CD14-positive monocyte (primary cell): ENCODE measurements at regions not wholly inside any gene's neighbourhood (a gene's known extent, or its start where the extent isn't known, plus 50 kb on each side); places are given as distances from the start of the nearest gene placed in this dataset.
"Not testable (repeated sequence)": the region's sequence is repeated elsewhere in the genome, so short reads cannot be mapped to it uniquely, and the experiment has no call there.

ENCODE experiments used
- DNase-seq, 3 donors: peaks; one replicate each; pipeline ENCODE4 v3.0.0-alpha.2; 2011 to 2022
- H2AFZ ChIP-seq: 2 replicates; pipeline ENCODE4 v1.6.0; 2012; ENCODE audit warnings: mild to moderate bottlenecking, low read depth, low read length, inconsistent platforms; ENCODE audit not compliant: insufficient read depth, poor library complexity, severe bottlenecking
- H3K27ac ChIP-seq, 2 donors: 1 replicate in 1 of 2; 2 replicates in 1 of 2; pipeline ENCODE4 v1.5.1; 2012 to 2013; ENCODE audit warnings: low read length in 2 of 2, control low read depth in 1 of 2, inconsistent platforms in 1 of 2, low read depth in 1 of 2, mild to moderate bottlenecking in 1 of 2
- H3K27me3 ChIP-seq, 2 donors: one replicate each; pipeline versions ENCODE4 v1.6.0 to v1.6.1; 2011 to 2013; ENCODE audit warnings: low read length in 2 of 2; ENCODE audit not compliant: control insufficient read depth in 2 of 2, insufficient read depth in 2 of 2
- H3K36me3 ChIP-seq, 2 donors: replicated peaks in 1 of 2; 1 replicate in 1 of 2; 2 replicates in 1 of 2; pipeline versions ENCODE4 v1.5.1 to v1.6.1; 2012 to 2013; ENCODE audit warnings: low read length in 2 of 2, control low read depth in 1 of 2, inconsistent platforms in 1 of 2, mild to moderate bottlenecking in 1 of 2; ENCODE audit not compliant: insufficient read depth in 2 of 2, control insufficient read depth in 1 of 2
- H3K4me1 ChIP-seq, 2 donors: 1 replicate in 1 of 2; 2 replicates in 1 of 2; pipeline versions ENCODE4 v1.5.1 to v1.6.1; 2012 to 2013; ENCODE audit warnings: low read length in 2 of 2, control low read depth in 1 of 2, inconsistent platforms in 1 of 2, mild to moderate bottlenecking in 1 of 2, moderate library complexity in 1 of 2; ENCODE audit not compliant: insufficient read depth in 2 of 2, control insufficient read depth in 1 of 2
- H3K4me2 ChIP-seq: replicated peaks from 2 replicates; pipeline ENCODE3; 2012; ENCODE audit warnings: low read length, moderate library complexity, mild to moderate bottlenecking; ENCODE audit not compliant: poor library complexity, severe bottlenecking; ENCODE audit errors: extremely low read depth
- H3K4me3 ChIP-seq, 3 experiments: fragments of 200-600 bp in 1 of 3; sonication (generic) in 1 of 3; replicated peaks in 1 of 3; 1 replicate in 2 of 3; 2 replicates in 1 of 3; pipeline ENCODE4 v1.5.1; 2011 to 2013; ENCODE audit warnings: low read length in 3 of 3, mild to moderate bottlenecking in 3 of 3, control low read depth in 2 of 3, low read depth in 2 of 3, inconsistent platforms in 1 of 3, moderate library complexity in 1 of 3
- H3K79me2 ChIP-seq: 2 replicates; pipeline ENCODE4 v1.6.0; 2012; ENCODE audit warnings: mild to moderate bottlenecking, control low read depth, inconsistent platforms, low read length, moderate library complexity; ENCODE audit not compliant: insufficient read depth
- H3K9ac ChIP-seq: 2 replicates; pipeline ENCODE4 v1.6.0; 2017; ENCODE audit warnings: low read length, mild to moderate bottlenecking; ENCODE audit not compliant: insufficient read depth, poor library complexity, severe bottlenecking
- H3K9me3 ChIP-seq, 2 donors: replicated peaks in 1 of 2; 1 replicate in 1 of 2; 2 replicates in 1 of 2; pipeline versions ENCODE4 v1.5.1 to v1.6.1; 2012 to 2013; ENCODE audit warnings: low read length in 2 of 2, control low read depth in 1 of 2; ENCODE audit not compliant: control insufficient read depth in 1 of 2, insufficient read depth in 1 of 2
- H4K20me1 ChIP-seq: 2 replicates; pipeline ENCODE4 v1.6.0; 2012; ENCODE audit warnings: mild to moderate bottlenecking, low read length, control low read depth, moderate library complexity; ENCODE audit not compliant: insufficient read depth
- H3K27ac Mint-ChIP-seq, 7 donors: one replicate each; pipeline ENCODE4 v1.8.0; 2020; ENCODE audit warnings: mild to moderate bottlenecking in 7 of 7, mixed read lengths in 7 of 7, moderate library complexity in 6 of 7, inconsistent platforms in 2 of 7
- H3K27me3 Mint-ChIP-seq, 3 donors: one replicate each; pipeline ENCODE4 v1.8.0; 2021 to 2022; ENCODE audit warnings: low read depth in 3 of 3, mild to moderate bottlenecking in 3 of 3, mixed read lengths in 3 of 3, moderate library complexity in 3 of 3, inconsistent platforms in 1 of 3
- H3K36me3 Mint-ChIP-seq, 2 donors: one replicate each; pipeline ENCODE4 v1.8.0; 2020; ENCODE audit warnings: mixed read lengths in 2 of 2, inconsistent platforms in 1 of 2, mild to moderate bottlenecking in 1 of 2
- H3K4me1 Mint-ChIP-seq: one replicate; pipeline ENCODE4 v1.8.0; 2020; ENCODE audit warnings: mild to moderate bottlenecking, mixed read lengths
- H3K4me3 Mint-ChIP-seq, 2 donors: one replicate each; pipeline ENCODE4 v1.8.0; 2020; ENCODE audit warnings: mild to moderate bottlenecking in 2 of 2, mixed read lengths in 2 of 2, moderate library complexity in 1 of 2
- H3K9me3 Mint-ChIP-seq, 7 donors: one replicate each; pipeline ENCODE4 v1.8.0; 2020 to 2022; ENCODE audit warnings: mixed read lengths in 7 of 7, mild to moderate bottlenecking in 6 of 7, moderate library complexity in 6 of 7, inconsistent platforms in 2 of 7
- WGBS: methylation state at CpG from one replicate; pipeline ENCODE4 v1.1.5; 2013; ENCODE audit warnings: missing lambda C conversion rate; ENCODE audit not compliant: insufficient coverage; 5-methylcytosine and 5-hydroxymethylcytosine counted together
- intact Hi-C, 2 donors: fragments of 100-400 bp; cut with micrococcal nuclease; formaldehyde crosslinking; loops; one replicate each; pipeline versions ENCODE4 v1.15.0 to v1.15.1; 2023
- TF ChIP-seq, protein P1 (sequence below): fragments of 200-600 bp; IDR thresholded peaks from one replicate; pipeline ENCODE4 v1.8.0; 2022; ENCODE audit warnings: antibody characterized with exemption, mild to moderate bottlenecking

DNA sequence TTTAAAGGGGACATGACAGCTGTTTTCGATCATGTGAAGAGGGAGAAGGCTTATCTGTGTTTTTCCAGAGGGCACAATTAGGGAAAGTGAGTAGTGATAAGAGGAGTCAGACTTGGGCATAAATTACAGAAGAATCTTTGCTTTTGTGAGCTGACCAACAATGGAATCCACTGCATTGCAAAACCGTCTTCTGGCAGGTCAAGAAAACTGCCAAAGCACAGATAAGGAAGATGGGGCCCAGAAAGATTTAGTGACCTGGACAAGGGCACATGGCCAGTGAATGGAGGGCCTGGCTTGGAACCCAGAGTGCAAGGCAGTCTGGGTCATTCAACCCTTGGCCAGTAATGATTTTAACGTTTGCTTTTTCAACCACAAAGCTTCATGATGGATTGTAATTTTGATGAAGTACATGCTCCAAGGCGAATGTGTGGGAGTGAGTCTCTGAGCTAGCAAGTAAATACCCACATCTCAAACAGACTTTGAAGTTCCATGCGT lies 153.2 kb upstream of the MAST4 start:
- no peak for DNase-seq
- Histone ChIP-seq H3K4me1 (no peaks in the 10 kb centered on the region), H3K4me2 (no peak overlapping the region), H2AFZ (no peak overlapping the region), H3K9me3 (no peaks in the 10 kb centered on the region), H3K27ac (no peak overlapping the region), H4K20me1 (no peaks in the 10 kb centered on the region), H3K36me3 (no peaks in the 10 kb centered on the region), H3K9ac (no peak overlapping the region), H3K27me3 (no peaks in the 10 kb centered on the region), H3K79me2 (no peaks in the 10 kb centered on the region), H3K4me3 (no peak overlapping the region)
- no peak overlapping the region for H3K4me3 Mint-ChIP-seq
- TF ChIP-seq, protein P1, sequence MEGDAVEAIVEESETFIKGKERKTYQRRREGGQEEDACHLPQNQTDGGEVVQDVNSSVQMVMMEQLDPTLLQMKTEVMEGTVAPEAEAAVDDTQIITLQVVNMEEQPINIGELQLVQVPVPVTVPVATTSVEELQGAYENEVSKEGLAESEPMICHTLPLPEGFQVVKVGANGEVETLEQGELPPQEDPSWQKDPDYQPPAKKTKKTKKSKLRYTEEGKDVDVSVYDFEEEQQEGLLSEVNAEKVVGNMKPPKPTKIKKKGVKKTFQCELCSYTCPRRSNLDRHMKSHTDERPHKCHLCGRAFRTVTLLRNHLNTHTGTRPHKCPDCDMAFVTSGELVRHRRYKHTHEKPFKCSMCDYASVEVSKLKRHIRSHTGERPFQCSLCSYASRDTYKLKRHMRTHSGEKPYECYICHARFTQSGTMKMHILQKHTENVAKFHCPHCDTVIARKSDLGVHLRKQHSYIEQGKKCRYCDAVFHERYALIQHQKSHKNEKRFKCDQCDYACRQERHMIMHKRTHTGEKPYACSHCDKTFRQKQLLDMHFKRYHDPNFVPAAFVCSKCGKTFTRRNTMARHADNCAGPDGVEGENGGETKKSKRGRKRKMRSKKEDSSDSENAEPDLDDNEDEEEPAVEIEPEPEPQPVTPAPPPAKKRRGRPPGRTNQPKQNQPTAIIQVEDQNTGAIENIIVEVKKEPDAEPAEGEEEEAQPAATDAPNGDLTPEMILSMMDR: no peak
- H3K27me3 Mint-ChIP-seq: no peaks in the 10 kb centered on the region
- peak overlapping the region in 1 of 7 donors; percentile 26 for H3K27ac Mint-ChIP-seq
- intact Hi-C loops: no loop called here
- H3K9me3 Mint-ChIP-seq: peaks cover 2 to 10% (median 5%) of the 10 kb centered on the region in 7 donors
- whole genome bisulfite sequencing: 71% methylated on average over 2 of the region's 5 CpGs
- H3K4me1 Mint-ChIP-seq: peaks cover 3% of the 10 kb centered on the region
- H3K36me3 Mint-ChIP-seq: no peaks in the 10 kb centered on the region

DNA sequence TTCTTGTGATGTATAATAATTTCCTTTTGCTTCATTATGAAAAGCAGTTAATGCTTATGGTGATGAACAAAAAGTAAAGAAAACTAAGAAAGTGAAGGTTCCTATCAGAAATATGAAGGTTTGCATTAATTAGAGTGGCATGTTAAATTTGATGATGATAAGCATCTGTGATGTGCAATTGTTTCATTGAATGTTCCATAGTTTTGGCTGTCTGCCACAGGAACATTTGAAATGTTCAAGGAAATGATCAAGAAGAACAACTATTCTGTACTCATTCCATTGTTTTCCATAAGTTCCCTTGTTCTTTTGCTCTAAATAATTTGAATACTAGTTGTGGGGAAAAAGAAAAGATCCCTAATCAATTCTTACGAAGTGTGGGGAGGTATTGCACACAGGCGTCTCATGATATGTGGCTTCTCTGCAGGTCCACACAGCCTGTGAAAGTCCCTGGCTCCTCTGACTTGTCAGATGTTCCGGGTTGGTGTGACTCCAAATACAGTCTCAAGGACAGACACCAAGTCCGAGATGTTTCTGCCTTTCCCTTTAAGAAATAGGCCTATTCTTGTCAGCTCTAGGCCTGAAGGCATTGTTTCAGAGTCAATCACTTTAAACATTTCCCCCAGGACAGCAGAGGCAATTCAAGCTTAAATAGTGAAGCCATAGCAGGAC lies 152.6 kb upstream of the MAST4 start:
- Mint-ChIP-seq H3K27ac (no peak overlapping the region), H3K4me3 (no peak overlapping the region), H3K4me1 (peaks cover 3% of the 10 kb centered on the region), H3K36me3 (no peaks in the 10 kb centered on the region), H3K9me3 (peaks cover 4 to 14% (median 9%) of the 10 kb centered on the region in 7 donors), H3K27me3 (no peaks in the 10 kb centered on the region)
- no peaks in the 10 kb centered on the region for H4K20me1 ChIP-seq
- H3K4me3 ChIP-seq: no peak overlapping the region
- no peaks in the 10 kb centered on the region for H3K79me2 ChIP-seq
- H3K36me3 ChIP-seq: no peaks in the 10 kb centered on the region
- H3K9me3 ChIP-seq: no peaks in the 10 kb centered on the region
- H3K27ac ChIP-seq: no peak overlapping the region
- 100% methylated on average over 4 of the region's 4 CpGs for WGBS
- H3K9ac ChIP-seq: no peak overlapping the region
- TF ChIP-seq, protein P1: no peak
- H2AFZ ChIP-seq: no peak overlapping the region
- H3K4me1 ChIP-seq: no peaks in the 10 kb centered on the region
- H3K27me3 ChIP-seq: no peaks in the 10 kb centered on the region
- no peak overlapping the region for H3K4me2 ChIP-seq
- intact Hi-C loops: no loop called here
- DNase-seq: no peak

DNA sequence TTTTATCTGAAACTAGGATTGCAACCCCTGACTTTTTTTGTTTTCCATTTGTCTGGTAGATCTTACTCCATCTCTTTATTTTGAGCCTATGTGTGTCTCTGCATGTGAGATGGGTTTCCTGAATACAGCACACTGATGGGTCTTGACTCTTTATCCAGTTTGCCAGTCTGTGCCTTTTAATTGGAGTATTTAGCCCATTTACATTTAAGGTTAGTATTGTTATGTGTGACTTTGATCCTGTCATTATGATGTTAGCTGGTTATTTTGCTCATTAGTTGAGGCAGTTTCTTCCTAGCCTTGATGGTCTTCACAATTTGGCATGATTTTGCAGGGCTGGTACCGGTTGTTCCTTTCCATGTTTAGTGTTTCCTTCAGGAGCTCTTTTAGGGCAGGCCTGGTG lies 148.1 kb upstream of the MAST4 start:
- H3K9me3 ChIP-seq: peaks cover 5 to 15% of the 10 kb centered on the region in 2 donors
- H3K4me3 Mint-ChIP-seq: not testable (repeated sequence)

More for the DNA sequence above, 148.1 kb upstream of the MAST4 start:
- H3K27ac Mint-ChIP-seq, H3K4me1 ChIP-seq, H3K9ac ChIP-seq, intact Hi-C loops, H4K20me1 ChIP-seq, H3K4me3 ChIP-seq, H3K36me3 Mint-ChIP-seq, DNase-seq, H3K27me3 Mint-ChIP-seq, H3K27me3 ChIP-seq, H3K79me2 ChIP-seq, H2AFZ ChIP-seq, H3K27ac ChIP-seq, H3K4me1 Mint-ChIP-seq, H3K36me3 ChIP-seq, H3K4me2 ChIP-seq: not testable (repeated sequence)
- no CpG with 5 or more reads among the region's 1 CpG for WGBS
- H3K9me3 Mint-ChIP-seq: peaks cover 9 to 38% (median 37%) of the 10 kb centered on the region in 7 donors
